H1 (cell line): ENCODE measurements at regions not wholly inside any gene's neighbourhood (a gene's known extent, or its start where the extent isn't known, plus 50 kb on each side); places are given as distances from the start of the nearest gene placed in this dataset.
A peak's percentile ranks its signal among the peaks of the same experiment; 100 is the strongest.

Experiments used
- CTCF ChIA-PET: fragments of 300-600 bp; sonication (Branson Sonifier 250); formaldehyde crosslinking; loops from one replicate; lab custom pipeline; 2021; ENCODE audit not compliant: partially characterized antibody; lab: Charles Lee
- POLR2A ChIA-PET: fragments of 300-600 bp; sonication (Branson Sonifier 250); formaldehyde crosslinking; loops from one replicate; lab custom pipeline; 2021; ENCODE audit warnings: inconsistent platforms; ENCODE audit not compliant: partially characterized antibody; lab: Charles Lee
- DNase-seq, 2 experiments: peaks; one replicate each; pipeline versions ENCODE4 v3.0.0 to v3.0.0-alpha.2; 2010 to 2022; ENCODE audit warnings: low spot score in 2 of 2, low read depth in 1 of 2, mixed read lengths in 1 of 2
- FAIRE-seq: peaks from 2 replicates; lab custom pipeline; 2011; peaks lifted over from hg19 to GRCh38; lab: Jason Lieb, UNC
- H2AFZ ChIP-seq: 2 replicates; pipeline ENCODE4 v1.8.1; 2012; ENCODE audit warnings: low read length, inconsistent platforms
- H2AK5ac ChIP-seq: 2 replicates; pipeline ENCODE4 v1.6.1; 2013; ENCODE audit warnings: low read depth, low read length
- H2BK120ac ChIP-seq: replicated peaks from 2 replicates; pipeline ENCODE3; 2013; ENCODE audit warnings: low read depth, low read length, inconsistent platforms
- H2BK12ac ChIP-seq: 2 replicates; pipeline ENCODE4 v1.6.1; 2013; ENCODE audit warnings: low read depth, low read length
- H2BK15ac ChIP-seq: 2 replicates; pipeline ENCODE4 v1.6.1; 2013; ENCODE audit warnings: low read length
- H2BK20ac ChIP-seq: 2 replicates; pipeline ENCODE4 v1.6.1; 2013; ENCODE audit warnings: low read length
- H2BK5ac ChIP-seq: 2 replicates; pipeline ENCODE4 v1.6.1; 2013; ENCODE audit warnings: low read depth, low read length
- H3K14ac ChIP-seq: 2 replicates; pipeline ENCODE4 v1.6.1; 2013; ENCODE audit warnings: inconsistent platforms; ENCODE audit not compliant: insufficient read length
- H3K18ac ChIP-seq: 2 replicates; pipeline ENCODE4 v1.6.1; 2013; ENCODE audit warnings: low read length; ENCODE audit errors: extremely low read depth
- H3K23ac ChIP-seq: 2 replicates; pipeline ENCODE4 v1.6.1; 2013; ENCODE audit warnings: inconsistent platforms; ENCODE audit not compliant: insufficient read length
- H3K23me2 ChIP-seq: 2 replicates; pipeline ENCODE4 v1.6.1; 2013; ENCODE audit warnings: low read depth, low read length
- H3K27ac ChIP-seq: 2 replicates; pipeline ENCODE4 v1.6.1; 2011; ENCODE audit warnings: low read depth, low read length, inconsistent platforms
- H3K27me3 ChIP-seq, 4 experiments: replicated peaks in 1 of 4; 1 replicate in 1 of 4; 2 replicates in 3 of 4; pipeline versions ENCODE4 v1.6.1 to v1.8.1; 2011 to 2013; ENCODE audit warnings: low read length in 3 of 4, mild to moderate bottlenecking in 3 of 4, inconsistent platforms in 2 of 4, mixed read lengths in 2 of 4, moderate library complexity in 1 of 4; ENCODE audit not compliant: control insufficient read depth in 3 of 4, insufficient read depth in 3 of 4; ENCODE audit errors: extremely low read depth in 1 of 4
- H3K36me3 ChIP-seq, 4 experiments: 2 replicates each; pipeline versions ENCODE4 v1.6.1 to v1.8.1; 2011 to 2013; ENCODE audit warnings: mild to moderate bottlenecking in 4 of 4, low read length in 3 of 4, moderate library complexity in 2 of 4, control low read depth in 1 of 4, inconsistent platforms in 1 of 4; ENCODE audit not compliant: insufficient read depth in 4 of 4, control insufficient read depth in 2 of 4
- H3K4ac ChIP-seq: replicated peaks from 2 replicates; pipeline ENCODE3; 2013; ENCODE audit warnings: low read length, low read depth, mixed read lengths, inconsistent platforms; ENCODE audit not compliant: insufficient read length
- H3K4me1 ChIP-seq, 4 experiments: replicated peaks in 1 of 4; 1 replicate in 1 of 4; 2 replicates in 3 of 4; pipeline versions ENCODE4 v1.6.1 to v1.8.1; 2011 to 2013; ENCODE audit warnings: low read length in 3 of 4, inconsistent platforms in 2 of 4, mixed read lengths in 1 of 4; ENCODE audit not compliant: insufficient read depth in 4 of 4, control insufficient read depth in 3 of 4
- H3K4me2 ChIP-seq, 2 experiments: 2 replicates each; pipeline versions ENCODE4 v1.6.1 to v1.8.1; 2011 to 2013; ENCODE audit warnings: low read depth in 2 of 2, low read length in 2 of 2, control low read depth in 1 of 2, inconsistent platforms in 1 of 2, mild to moderate bottlenecking in 1 of 2; ENCODE audit not compliant: insufficient read depth in 1 of 2
- H3K4me3 ChIP-seq, 4 experiments: fragments of 200-600, 300-600 bp in 1 of 4; sonication (generic), shearing (Covaris generic), sonication (Bioruptor Twin) in 1 of 4; 2 replicates each; pipeline versions ENCODE4 v1.5.1 to v1.8.1; 2011 to 2016; ENCODE audit warnings: low read length in 4 of 4, low read depth in 3 of 4, control low read depth in 2 of 4, inconsistent platforms in 2 of 4, mild to moderate bottlenecking in 2 of 4, mixed read lengths in 1 of 4, moderate library complexity in 1 of 4; ENCODE audit not compliant: insufficient read depth in 2 of 4; ENCODE audit errors: extremely low read depth in 1 of 4
- H3K56ac ChIP-seq: replicated peaks from 2 replicates; pipeline ENCODE3; 2013; ENCODE audit warnings: low read depth, mild to moderate bottlenecking, mixed read lengths, low read length, inconsistent platforms; ENCODE audit not compliant: insufficient read length
- H3K79me1 ChIP-seq: 2 replicates; pipeline ENCODE4 v1.6.1; 2013; ENCODE audit warnings: low read depth, low read length, control low read depth
- H3K79me2 ChIP-seq, 2 experiments: 2 replicates each; pipeline versions ENCODE4 v1.6.1 to v1.8.1; 2012 to 2013; ENCODE audit warnings: low read length in 2 of 2, mild to moderate bottlenecking in 2 of 2, inconsistent platforms in 1 of 2; ENCODE audit not compliant: insufficient read depth in 2 of 2, control insufficient read depth in 1 of 2
- H3K9ac ChIP-seq, 4 experiments: replicated peaks in 1 of 4; 1 replicate in 1 of 4; 2 replicates in 3 of 4; pipeline versions ENCODE4 v1.6.1 to v1.8.1; 2011 to 2013; ENCODE audit warnings: low read depth in 3 of 4, low read length in 3 of 4, control low read depth in 2 of 4, mild to moderate bottlenecking in 2 of 4, moderate library complexity in 2 of 4, inconsistent platforms in 1 of 4; ENCODE audit errors: extremely low read depth in 1 of 4
- H3K9me3 ChIP-seq, 2 experiments: 2 replicates each; pipeline versions ENCODE4 v1.6.1 to v1.8.1; 2012 to 2013; ENCODE audit warnings: mild to moderate bottlenecking in 2 of 2, moderate library complexity in 2 of 2, control low read depth in 1 of 2, inconsistent platforms in 1 of 2, low read depth in 1 of 2, low read length in 1 of 2, mixed read lengths in 1 of 2; ENCODE audit not compliant: insufficient read depth in 2 of 2
- H4K20me1 ChIP-seq, 2 experiments: replicated peaks in 1 of 2; 2 replicates each; pipeline versions ENCODE3 to v1.8.1; 2011 to 2013; ENCODE audit warnings: inconsistent platforms in 2 of 2, low read length in 2 of 2, mild to moderate bottlenecking in 1 of 2; ENCODE audit not compliant: insufficient read depth in 2 of 2, control insufficient read depth in 1 of 2
- H4K5ac ChIP-seq: 2 replicates; pipeline ENCODE4 v1.6.1; 2013; ENCODE audit warnings: low read length, low read depth, mixed read lengths, inconsistent platforms; ENCODE audit not compliant: insufficient read length
- H4K8ac ChIP-seq: 2 replicates; pipeline ENCODE4 v1.8.0; 2013; ENCODE audit warnings: mild to moderate bottlenecking, moderate library complexity, low read length, inconsistent platforms; ENCODE audit not compliant: insufficient read depth; ENCODE audit errors: extremely low read depth
- H4K91ac ChIP-seq: replicated peaks from 2 replicates; pipeline ENCODE3; 2013; ENCODE audit warnings: low read length, mixed read lengths, inconsistent platforms; ENCODE audit not compliant: insufficient read length
- BCL11A ChIP-seq, 2 experiments: IDR thresholded peaks; one replicate each; pipeline ENCODE4 v1.6.1; 2011; ENCODE audit warnings: low read depth in 2 of 2, low read length in 2 of 2, mild to moderate bottlenecking in 2 of 2
- E2F6 ChIP-seq: IDR thresholded peaks from 2 replicates; pipeline ENCODE4 v1.6.1; 2012; ENCODE audit warnings: inconsistent platforms
- GABPA ChIP-seq: IDR thresholded peaks from 2 replicates; pipeline ENCODE4 v1.6.1; 2011; ENCODE audit warnings: mild to moderate bottlenecking, low read length, moderate library complexity, borderline replicate concordance; ENCODE audit not compliant: insufficient read depth
- GTF2F1 ChIP-seq: IDR thresholded peaks from 2 replicates; pipeline ENCODE4 v1.6.1; 2012; ENCODE audit warnings: low read depth, low read length, improper control_type of control experiment, borderline replicate concordance
- MAFK ChIP-seq: IDR thresholded peaks from 2 replicates; pipeline ENCODE4 v1.6.1; 2012; ENCODE audit warnings: low read depth, mild to moderate bottlenecking, improper control_type of control experiment, low read length
- NANOG ChIP-seq: IDR thresholded peaks from 2 replicates; pipeline ENCODE4 v1.6.1; 2011; ENCODE audit warnings: low read length, low read depth, mild to moderate bottlenecking, inconsistent platforms; ENCODE audit not compliant: insufficient read depth, poor library complexity, severe bottlenecking
- NRF1 ChIP-seq: IDR thresholded peaks from 2 replicates; pipeline ENCODE4 v1.6.1; 2011; ENCODE audit warnings: mild to moderate bottlenecking, low read depth, low read length, improper control_type of control experiment
- PHF8 ChIP-seq: fragments of 200-600 bp; sonication (generic); conservative IDR thresholded peaks from 2 replicates; pipeline ENCODE4 v1.7.1; 2012; ENCODE audit warnings: low read depth, mild to moderate bottlenecking, inconsistent platforms, low read length, moderate library complexity
- POLR2AphosphoS5 ChIP-seq: IDR thresholded peaks from 2 replicates; pipeline ENCODE4 v1.6.1; 2011; ENCODE audit warnings: low read depth, low read length
- RFX5 ChIP-seq: IDR thresholded peaks from 2 replicates; pipeline ENCODE4 v1.6.1; 2011; ENCODE audit warnings: low read depth, low read length, improper control_type of control experiment, borderline replicate concordance
- SIN3A ChIP-seq, 2 experiments: IDR thresholded peaks in 1 of 2; conservative IDR thresholded peaks in 1 of 2; 2 replicates each; pipeline ENCODE4 v1.6.1; 2011 to 2012; ENCODE audit warnings: low read length in 2 of 2, improper control_type of control experiment in 1 of 2, low read depth in 1 of 2, mild to moderate bottlenecking in 1 of 2
- TCF12 ChIP-seq: IDR thresholded peaks from 2 replicates; pipeline ENCODE4 v1.6.1; 2011; ENCODE audit warnings: low read depth, mild to moderate bottlenecking, low read length
- WGBS, 2 experiments: shearing (Covaris generic) in 1 of 2; methylation state at CpG; one replicate each; pipeline versions ENCODE4 v1.1.6 to v1.1.7; 2013 to 2015; ENCODE audit warnings: low lambda C conversion rate in 2 of 2, mixed read lengths in 2 of 2, inconsistent platforms in 1 of 2, low coverage in 1 of 2, missing lambda C conversion rate in 1 of 2; ENCODE audit not compliant: insufficient replicate concordance in 2 of 2, insufficient coverage in 1 of 2, insufficient read length in 1 of 2; ENCODE audit errors: extremely low coverage in 1 of 2, missing lambda C conversion rate in 1 of 2; 5-methylcytosine and 5-hydroxymethylcytosine counted together
- TF ChIP-seq, protein P1 (sequence below): IDR thresholded peaks from 2 replicates; pipeline ENCODE4 v1.6.1; 2012; ENCODE audit warnings: inconsistent platforms

- H3K23ac ChIP-seq: no peak overlapping the region
- no peaks in the 10 kb centered on the region for H3K4me1 ChIP-seq
- peak overlapping the region in 1 of 2 experiments; percentile 54; a peak in 1 of 4 replicates for H3K4me2 ChIP-seq
- no peaks in the 10 kb centered on the region for H4K20me1 ChIP-seq
- H3K4ac ChIP-seq: no peak overlapping the region
- no peak overlapping the region for H2BK20ac ChIP-seq
- ChIA-PET POLR2A (no interaction called here), CTCF (interaction anchor here (4.2 kb wide), 1 partner anchor 15 kb away, joined by 17 read pairs; no protein-coding TSS in a partner anchor)
- DNase-seq (no peak), FAIRE-seq (no peak)
- no peaks in the 10 kb centered on the region for H3K79me2 ChIP-seq
- no peaks in the 10 kb centered on the region for H3K36me3 ChIP-seq
- no peak overlapping the region for H4K5ac ChIP-seq
- no peak overlapping the region for H2BK5ac ChIP-seq
- H3K56ac ChIP-seq: no peak overlapping the region
- H3K27ac ChIP-seq: no peak overlapping the region
- H3K4me3 ChIP-seq: peak overlapping the region in 1 of 4 experiments; percentile 14; a peak in 1 of 8 replicates
- 94% methylated on average over 21 of the region's 23 CpGs; no CpG with 5 or more reads in 1 of the 2 experiments for WGBS, 2 experiments
- H2BK120ac ChIP-seq: no peak overlapping the region
- no peaks in the 10 kb centered on the region for H3K79me1 ChIP-seq
- H2AFZ ChIP-seq: no peak overlapping the region
- H2AK5ac ChIP-seq: no peak overlapping the region
- no peak overlapping the region for H2BK15ac ChIP-seq
- H4K91ac ChIP-seq: no peak overlapping the region
- H3K14ac ChIP-seq: no peak overlapping the region
- no peak overlapping the region for H2BK12ac ChIP-seq
- no peaks in the 10 kb centered on the region for H3K23me2 ChIP-seq
- H3K9me3 ChIP-seq: peaks cover 0 to 3% of the 10 kb centered on the region in 2 experiments; a peak in 1 of 4 replicates
- peak overlapping the region; percentile 68; the same call in 1 of the 2 replicates for H4K8ac ChIP-seq
- H3K9ac ChIP-seq: no peak overlapping the region
- H3K27me3 ChIP-seq: no peaks in the 10 kb centered on the region
- H3K18ac ChIP-seq: no peak overlapping the region
- TF ChIP-seq, protein P1, sequence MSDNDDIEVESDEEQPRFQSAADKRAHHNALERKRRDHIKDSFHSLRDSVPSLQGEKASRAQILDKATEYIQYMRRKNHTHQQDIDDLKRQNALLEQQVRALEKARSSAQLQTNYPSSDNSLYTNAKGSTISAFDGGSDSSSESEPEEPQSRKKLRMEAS: no peak
- TF ChIP-seq SIN3A (conservative IDR thresholded peaks at IDR 0.05 in 1 of 2, IDR thresholded peaks at IDR 0.05 in 1 of 2; ENCODE audit: low read depth in 1 of 2, low read length in 2 of 2) (no peak), E2F6 (no peak), POLR2AphosphoS5 (no peak), NRF1 (no peak), MAFK (no peak), BCL11A (IDR thresholded peaks at IDR 0.05; ENCODE audit: low read depth in 2 of 2, low read length in 2 of 2) (no peak), TCF12 (no peak), GABPA (no peak), GTF2F1 (no peak), RFX5 (no peak), PHF8 (no peak), NANOG (no peak)
Measured at GRCh38 chr10:89838044-89838615, 136.7 kb downstream of the KIF20B start.
